Right lobe of liver (tissue), 6 donors: ENCODE measurements at regions not wholly inside any gene's neighbourhood (a gene's known extent, or its start where the extent isn't known, plus 50 kb on each side); places are given as distances from the start of the nearest gene placed in this dataset.
"Not testable (repeated sequence)": the region's sequence is repeated elsewhere in the genome, so short reads cannot be mapped to it uniquely, and the experiment has no call there.

ENCODE experiments used
- ATAC-seq, 4 donors: fragments of 200-7000 bp; cut with Tn5 transposase; one replicate each; pipeline ENCODE4 v1.9.1; 2020; ENCODE audit warnings: mild to moderate bottlenecking in 4 of 4, moderate library complexity in 4 of 4
- DNase-seq, 3 donors: peaks; one replicate each; pipeline ENCODE4 v3.0.0-alpha.2; 2020
- H3K27ac ChIP-seq, 3 donors: fragments of 200-600 bp; one replicate each; pipeline ENCODE4 v1.8.0; 2022
- H3K27me3 ChIP-seq, 2 donors: fragments of 200-600 bp; one replicate each; pipeline ENCODE4 v1.8.0; 2022
- H3K36me3 ChIP-seq, 4 donors: fragments of 200-600 bp; sonication (generic) in 1 of 4; one replicate each; pipeline versions ENCODE4 v1.5.1 to v1.8.0; 2017 to 2022; ENCODE audit warnings: control low read depth in 1 of 4
- H3K4me1 ChIP-seq, 4 donors: fragments of 200-600 bp; sonication (generic) in 1 of 4; one replicate each; pipeline versions ENCODE4 v1.5.1 to v1.8.0; 2017 to 2022; ENCODE audit warnings: control low read depth in 1 of 4
- H3K4me3 ChIP-seq, 3 donors: fragments of 200-600 bp; one replicate each; pipeline ENCODE4 v1.8.0; 2022
- H3K9me3 ChIP-seq, 4 donors: fragments of 200-600 bp; sonication (generic) in 1 of 4; one replicate each; pipeline versions ENCODE4 v1.5.1 to v1.8.0; 2017 to 2022; ENCODE audit warnings: control low read depth in 1 of 4
- POLR2A ChIP-seq: fragments of 450-650 bp; IDR thresholded peaks from one replicate; pipeline ENCODE4 v1.6.1; 2017; ENCODE audit warnings: antibody characterized with exemption, mild to moderate bottlenecking
- WGBS: methylation state at CpG from one replicate; pipeline ENCODE4 v1.1.6; 2018; ENCODE audit warnings: low coverage, low lambda C conversion rate; ENCODE audit not compliant: insufficient coverage; ENCODE audit errors: missing lambda C conversion rate; 5-methylcytosine and 5-hydroxymethylcytosine counted together
- intact Hi-C, 2 donors: fragments of 100-400 bp; cut with DNase I; formaldehyde crosslinking; loops; one replicate each; pipeline versions ENCODE4 v1.11.2 to v1.14.1; 2022
- TF ChIP-seq, protein P1 (sequence below), 4 donors: fragments of 200-600 bp in 3 of 4; fragments of 450-650 bp in 1 of 4; IDR thresholded peaks; one replicate each; pipeline versions ENCODE4 v1.5.1 to v1.8.0; 2016 to 2022; ENCODE audit warnings: antibody characterized with exemption in 4 of 4, mild to moderate bottlenecking in 2 of 4
- donor health status: DM: no; HTN: yes; CAD: no.
- donor health status: DM: no; HTN: no; CAD: no.
- donor health status: DM: no; HTN: no; CAD: no.
- donor health status: DM: no; HTN: yes; CAD: no.
- donor health status: DM: no; HTN: yes; CAD: no.

DNA sequence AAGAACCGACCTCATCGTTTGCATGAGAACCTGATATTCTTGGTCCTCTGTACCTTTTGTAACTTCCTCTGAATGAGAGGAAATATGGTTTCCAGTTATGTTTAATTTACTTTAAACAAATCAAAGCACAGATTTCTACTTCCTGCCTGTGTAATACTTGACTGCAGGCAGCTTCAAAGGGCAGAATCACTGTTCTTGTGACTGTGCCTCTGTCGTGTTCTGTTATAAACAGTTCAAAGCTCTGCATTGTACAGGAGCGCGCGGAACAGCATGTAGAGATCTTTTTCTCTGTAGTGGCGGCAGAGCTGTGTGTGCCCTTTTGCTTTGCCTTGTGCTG lies 73.2 kb upstream of the CLDN5 start:
- Histone ChIP-seq H3K4me1 (peaks cover 0 to 20% (median 7%) of the 10 kb centered on the region in 4 donors), H3K9me3 (no peaks in the 10 kb centered on the region), H3K36me3 (no peaks in the 10 kb centered on the region), H3K27me3 (no peaks in the 10 kb centered on the region), H3K4me3 (no peak overlapping the region), H3K27ac (peak overlapping the region; percentile 8 to 92 (median 83))
- TF ChIP-seq, protein P1, sequence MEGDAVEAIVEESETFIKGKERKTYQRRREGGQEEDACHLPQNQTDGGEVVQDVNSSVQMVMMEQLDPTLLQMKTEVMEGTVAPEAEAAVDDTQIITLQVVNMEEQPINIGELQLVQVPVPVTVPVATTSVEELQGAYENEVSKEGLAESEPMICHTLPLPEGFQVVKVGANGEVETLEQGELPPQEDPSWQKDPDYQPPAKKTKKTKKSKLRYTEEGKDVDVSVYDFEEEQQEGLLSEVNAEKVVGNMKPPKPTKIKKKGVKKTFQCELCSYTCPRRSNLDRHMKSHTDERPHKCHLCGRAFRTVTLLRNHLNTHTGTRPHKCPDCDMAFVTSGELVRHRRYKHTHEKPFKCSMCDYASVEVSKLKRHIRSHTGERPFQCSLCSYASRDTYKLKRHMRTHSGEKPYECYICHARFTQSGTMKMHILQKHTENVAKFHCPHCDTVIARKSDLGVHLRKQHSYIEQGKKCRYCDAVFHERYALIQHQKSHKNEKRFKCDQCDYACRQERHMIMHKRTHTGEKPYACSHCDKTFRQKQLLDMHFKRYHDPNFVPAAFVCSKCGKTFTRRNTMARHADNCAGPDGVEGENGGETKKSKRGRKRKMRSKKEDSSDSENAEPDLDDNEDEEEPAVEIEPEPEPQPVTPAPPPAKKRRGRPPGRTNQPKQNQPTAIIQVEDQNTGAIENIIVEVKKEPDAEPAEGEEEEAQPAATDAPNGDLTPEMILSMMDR (IDR thresholded peaks at IDR 0.05) = no peak
- TF ChIP-seq POLR2A = peak; percentile 28
- WGBS = 44% methylated on average over 6 of the region's 7 CpGs
- DNase-seq (no peak), ATAC-seq (peak; percentile 37 to 42 (median 42))
- intact Hi-C loops = no loop called here

DNA sequence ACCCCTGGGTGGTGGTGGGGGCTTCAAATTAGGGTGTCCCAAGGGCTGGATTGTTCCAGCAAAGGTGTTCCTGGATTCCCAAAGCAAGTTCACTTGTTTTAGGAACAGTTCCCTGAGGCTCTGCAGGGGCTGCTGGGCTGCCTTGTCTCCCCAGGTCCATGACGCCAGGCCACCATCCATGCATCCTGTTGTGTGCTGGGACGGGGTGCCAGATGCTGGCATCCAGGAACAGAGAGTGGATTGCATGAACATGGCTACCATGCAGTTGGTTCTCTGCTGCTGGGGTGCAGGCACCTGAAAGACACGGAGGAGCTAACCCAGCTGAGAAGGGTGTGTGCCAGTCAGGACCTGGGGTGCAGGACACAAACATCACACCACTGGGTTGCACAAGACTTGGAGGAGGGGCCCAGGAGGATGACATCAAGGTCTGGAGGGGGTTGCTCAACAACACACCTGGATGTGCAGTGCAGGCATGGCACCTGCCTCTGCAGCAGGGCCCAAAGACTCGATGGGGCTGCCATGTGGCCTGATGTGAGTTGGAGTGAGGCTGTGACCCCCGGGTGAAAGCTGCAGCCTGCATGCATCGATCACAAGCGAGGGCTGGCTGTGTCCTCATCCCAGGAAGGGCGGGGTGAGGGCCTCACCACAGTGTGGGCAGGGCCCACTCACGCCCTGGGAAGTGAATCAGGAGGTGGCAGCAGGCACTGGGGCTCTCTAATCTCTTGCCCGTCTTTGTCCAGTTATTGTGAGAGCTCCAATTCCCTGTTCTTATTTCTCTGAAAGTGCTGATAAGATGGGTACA lies 74.0 kb upstream of the CLDN5 start:
- H3K9me3 ChIP-seq = no peaks in the 10 kb centered on the region
- peak; percentile 79 to 90 (median 88) for ATAC-seq
- peak; percentile 65 to 87 (median 78) for DNase-seq
- intact Hi-C loops = no loop called here
- peaks cover 0 to 25% (median 10%) of the 10 kb centered on the region in 4 donors for H3K4me1 ChIP-seq
- H3K36me3 ChIP-seq = no peaks in the 10 kb centered on the region
- peak overlapping the region; percentile 8 to 92 (median 83) for H3K27ac ChIP-seq
- H3K27me3 ChIP-seq = no peaks in the 10 kb centered on the region
- no peak overlapping the region for H3K4me3 ChIP-seq
- peak; percentile 46 for TF ChIP-seq POLR2A
- TF ChIP-seq, protein P1 (IDR thresholded peaks at IDR 0.05) = no peak
- 29% methylated on average over 3 of the region's 10 CpGs for WGBS

DNA sequence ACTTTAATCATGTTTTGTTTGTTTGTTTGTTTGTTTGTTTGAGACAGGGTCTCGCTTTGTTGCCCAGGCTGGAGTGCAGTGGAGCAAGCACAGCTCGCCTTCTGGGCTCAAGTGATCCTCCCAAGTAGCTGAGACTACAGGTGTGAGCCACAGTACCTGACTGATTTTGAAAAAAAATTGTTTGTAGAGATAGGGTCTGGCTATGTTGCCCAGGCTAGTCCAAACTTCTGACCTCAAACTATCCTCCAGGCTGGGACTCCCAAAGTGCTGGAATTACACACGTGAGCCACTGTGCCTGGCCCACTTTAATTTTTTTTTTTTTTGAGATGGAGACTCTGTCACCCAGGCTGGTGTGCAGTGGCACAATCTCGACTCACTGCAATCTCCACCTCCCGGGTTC lies 74.8 kb upstream of the CLDN5 start:
- intact Hi-C loops = no loop called here
- TF ChIP-seq, protein P1 (IDR thresholded peaks at IDR 0.05) = no peak
- TF ChIP-seq POLR2A = no peak
- Histone ChIP-seq H3K27me3 (no peaks in the 10 kb centered on the region), H3K9me3 (no peaks in the 10 kb centered on the region), H3K27ac (peak overlapping the region; percentile 8 to 92 (median 83)), H3K4me3 (no peak overlapping the region), H3K36me3 (no peaks in the 10 kb centered on the region), H3K4me1 (peaks cover 0 to 30% (median 11%) of the 10 kb centered on the region in 4 donors)
- no peak for ATAC-seq
- no peak for DNase-seq
- 90% methylated on average over 4 of the region's 5 CpGs for WGBS

DNA sequence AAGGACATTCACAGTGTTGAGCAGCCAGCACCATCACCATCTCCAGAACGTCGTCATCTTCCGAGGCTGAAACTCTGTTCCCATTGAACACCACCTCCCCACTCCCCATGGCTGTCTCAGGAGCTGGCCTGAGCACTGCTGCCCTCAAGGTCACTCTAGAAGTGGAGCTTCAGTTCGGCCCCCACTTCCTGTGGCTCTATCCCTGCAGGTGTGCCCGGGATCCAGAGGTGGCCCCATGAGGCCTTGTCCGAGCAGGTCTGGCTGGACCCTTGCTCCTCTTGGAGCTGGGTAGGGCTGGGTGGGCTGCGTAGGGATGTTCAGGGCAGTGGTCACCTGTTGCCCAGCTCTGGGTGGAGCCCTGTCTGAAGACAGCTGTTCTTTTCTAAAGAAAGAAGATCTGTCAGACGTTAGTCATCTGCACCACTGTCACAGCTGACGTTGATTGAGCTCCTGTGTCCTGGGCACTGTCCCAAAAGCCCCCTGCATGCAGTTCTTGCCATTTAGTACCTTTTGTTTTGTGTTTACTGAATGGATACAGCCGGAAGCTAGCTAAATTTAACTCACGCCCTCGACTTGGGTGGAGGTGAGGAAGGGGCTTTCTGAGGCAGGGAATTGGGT lies 75.5 kb upstream of the CLDN5 start:
- no peaks in the 10 kb centered on the region for H3K27me3 ChIP-seq
- no peak for ATAC-seq
- no peak overlapping the region for H3K27ac ChIP-seq
- peaks cover 0 to 37% (median 15%) of the 10 kb centered on the region in 4 donors for H3K4me1 ChIP-seq
- 86% methylated on average over 7 of the region's 12 CpGs for WGBS
- TF ChIP-seq POLR2A = no peak
- TF ChIP-seq, protein P1 (IDR thresholded peaks at IDR 0.05) = no peak
- no peak for DNase-seq
- H3K4me3 ChIP-seq = no peak overlapping the region
- no peaks in the 10 kb centered on the region for H3K9me3 ChIP-seq
- no peaks in the 10 kb centered on the region for H3K36me3 ChIP-seq
- intact Hi-C loops = no loop called here

DNA sequence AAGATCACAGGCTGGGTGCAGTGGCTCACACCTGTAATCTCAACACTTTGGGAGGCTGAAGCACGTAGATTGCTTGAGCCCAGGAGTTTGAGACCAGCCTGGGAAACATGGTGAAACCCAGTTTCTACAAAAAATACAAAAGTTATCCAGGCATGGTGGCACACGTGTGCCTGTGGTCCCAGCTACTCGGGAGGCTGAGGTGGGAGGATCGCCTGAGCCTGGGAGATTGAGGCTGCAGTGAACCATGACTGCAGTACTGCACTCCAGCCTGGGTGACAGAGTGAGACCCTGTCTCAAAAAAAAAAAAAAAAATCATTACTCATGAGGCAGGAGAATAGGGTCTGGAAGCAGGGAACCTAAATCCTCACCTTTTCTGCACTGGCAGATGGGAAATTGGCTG lies 79.1 kb upstream of the CLDN5 start:
- WGBS = 68% methylated on average over 3 of the region's 4 CpGs
- intact Hi-C loops, H3K36me3 ChIP-seq, H3K9me3 ChIP-seq, H3K4me3 ChIP-seq, ATAC-seq, DNase-seq, H3K27me3 ChIP-seq: not testable (repeated sequence)
- peaks cover 0 to 55% (median 26%) of the 10 kb centered on the region in 4 donors for H3K4me1 ChIP-seq
- H3K27ac ChIP-seq = peak overlapping the region; percentile 54 to 99 (median 85)
